HG02938 (cell line): ENCODE measurements at regions not wholly inside any gene's neighbourhood (a gene's known extent, or its start where the extent isn't known, plus 50 kb on each side); places are given as distances from the start of the nearest gene placed in this dataset.
A peak's percentile ranks its signal among the peaks of the same experiment; 100 is the strongest.

Experiments used
- ATAC-seq: cut with Tn5 transposase; IDR thresholded peaks from one replicate; pipeline ENCODE4 v1.9.1; 2021; ENCODE audit warnings: mild to moderate bottlenecking, moderate library complexity; ENCODE audit not compliant: unreplicated experiment

DNA sequence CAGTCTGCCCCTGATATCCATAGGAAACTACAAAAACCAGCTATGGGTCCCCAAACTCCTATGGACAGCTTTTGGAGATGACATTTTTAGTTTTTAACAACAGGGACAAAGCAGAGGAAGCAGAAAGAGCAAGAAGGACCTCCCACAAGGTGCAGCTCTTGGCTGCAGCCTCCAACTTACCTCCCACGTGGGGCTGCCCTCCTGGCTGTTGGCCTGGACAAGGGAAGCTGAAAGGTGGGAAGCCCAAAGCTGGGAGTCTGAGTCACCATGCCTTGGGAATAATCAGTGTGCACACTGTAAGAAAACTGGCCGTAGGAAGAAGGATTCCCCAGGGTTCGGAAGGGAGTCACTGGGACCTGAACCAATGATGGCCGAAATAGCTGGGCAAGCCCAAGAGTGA, 51.8 kb upstream of the PAX1 start:
- ATAC-seq, result no peak

DNA sequence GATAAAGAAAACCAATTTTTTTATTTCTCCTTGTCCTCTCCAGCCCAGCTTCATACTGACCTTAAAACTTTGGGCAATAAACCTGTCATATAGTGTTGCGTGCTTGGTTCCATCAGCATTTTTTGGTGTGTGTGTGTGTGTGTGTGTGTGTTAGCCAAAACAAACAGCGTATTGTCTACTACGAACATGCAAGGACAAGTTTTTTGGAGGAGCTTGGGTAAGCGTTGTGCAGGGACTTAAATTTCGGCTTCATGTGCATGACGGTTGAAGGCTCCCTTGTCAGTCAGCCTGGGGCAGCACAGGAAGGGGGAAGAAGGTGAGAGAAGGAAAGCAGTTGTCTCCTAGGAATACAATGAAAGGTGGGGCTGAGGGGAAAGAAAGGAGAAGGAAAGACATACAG, 62.0 kb upstream of the PAX1 start:
- ATAC-seq, result no peak

- no peak for ATAC-seq
Measured at GRCh38 chr20:21640556-21640955, 64.9 kb upstream of the PAX1 start.

GRCh38 chr20:21633829-21634228, 71.6 kb upstream of the PAX1 start:
- no peak for ATAC-seq

GRCh38 chr20:21632735-21633053, 72.8 kb upstream of the PAX1 start:
- ATAC-seq, result no peak

DNA sequence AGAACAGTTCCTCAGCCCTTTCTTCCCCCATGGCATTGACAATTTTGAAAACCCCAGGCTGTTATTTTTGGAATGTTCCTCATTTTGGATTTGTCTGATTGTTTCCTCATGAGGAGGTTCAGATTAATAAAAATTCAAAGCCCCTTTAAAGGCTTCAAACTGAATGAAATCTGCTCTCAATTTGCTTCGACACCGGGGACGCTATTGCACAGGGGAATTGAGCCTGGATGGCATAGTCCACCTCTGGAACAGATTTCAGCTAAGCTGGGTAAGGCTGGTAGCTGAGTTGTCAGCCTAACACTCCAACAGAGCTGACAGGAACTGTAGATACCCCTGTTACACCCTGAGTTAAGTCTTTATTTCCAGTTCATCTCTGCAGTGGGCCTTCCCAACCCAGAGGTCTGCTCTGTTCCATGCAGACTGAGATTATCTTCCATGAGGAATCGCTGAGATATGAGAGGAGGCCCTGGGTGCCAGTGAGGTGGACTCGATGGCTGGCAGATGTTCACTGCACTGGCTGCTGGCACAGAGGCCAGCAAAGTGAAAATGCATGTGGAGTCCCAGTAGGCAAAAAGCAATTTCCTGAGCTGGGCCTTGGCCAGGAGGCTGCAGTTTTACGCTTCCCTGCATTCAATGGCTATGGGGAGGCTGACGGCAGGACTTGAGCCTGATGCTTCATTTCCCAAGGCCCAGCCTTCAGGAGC, 73.3 kb upstream of the PAX1 start:
- no peak for ATAC-seq

GRCh38 chr20:21628800-21629199, 76.7 kb upstream of the PAX1 start:
- ATAC-seq, result no peak

- ATAC-seq, result no peak
Measured at GRCh38 chr20:21623781-21624094, 81.7 kb upstream of the PAX1 start.

- ATAC-seq, result no peak
Measured at GRCh38 chr20:21623074-21623780, 82.2 kb upstream of the PAX1 start.

GRCh38 chr20:21622097-21622857, 83.2 kb upstream of the PAX1 start:
- ATAC-seq, result no peak

DNA sequence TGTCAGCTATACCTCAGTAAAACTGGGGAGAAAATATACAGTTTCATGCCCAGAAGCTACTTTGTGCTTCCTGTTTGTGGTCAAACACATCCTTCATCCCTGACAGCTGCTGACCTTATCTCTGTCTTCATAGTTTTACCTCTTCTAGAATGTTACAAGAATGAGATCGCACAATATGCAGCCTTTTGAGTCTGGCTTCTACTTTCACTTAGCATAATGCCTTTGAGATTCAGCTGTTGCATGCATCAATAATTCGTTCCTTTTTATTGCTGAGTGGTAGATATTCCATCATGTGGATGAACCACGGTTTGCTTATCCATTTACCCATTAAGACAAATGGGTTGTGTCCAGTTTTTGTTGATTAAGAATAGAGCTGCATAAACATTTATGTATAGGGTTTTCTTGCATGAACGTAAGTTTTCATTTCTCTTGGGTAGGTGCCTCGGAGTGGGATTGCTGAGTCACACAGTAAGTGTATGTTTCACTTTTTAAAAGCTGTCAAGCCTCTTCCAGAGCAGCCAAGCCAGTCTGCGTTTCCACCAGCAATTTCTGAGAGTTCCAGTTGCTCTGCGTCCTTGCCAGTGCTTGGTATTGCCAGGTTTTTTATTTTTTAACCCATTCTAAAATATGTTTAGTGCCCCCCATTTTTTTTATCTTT, 86.6 kb upstream of the PAX1 start:
- ATAC-seq, result no peak

DNA sequence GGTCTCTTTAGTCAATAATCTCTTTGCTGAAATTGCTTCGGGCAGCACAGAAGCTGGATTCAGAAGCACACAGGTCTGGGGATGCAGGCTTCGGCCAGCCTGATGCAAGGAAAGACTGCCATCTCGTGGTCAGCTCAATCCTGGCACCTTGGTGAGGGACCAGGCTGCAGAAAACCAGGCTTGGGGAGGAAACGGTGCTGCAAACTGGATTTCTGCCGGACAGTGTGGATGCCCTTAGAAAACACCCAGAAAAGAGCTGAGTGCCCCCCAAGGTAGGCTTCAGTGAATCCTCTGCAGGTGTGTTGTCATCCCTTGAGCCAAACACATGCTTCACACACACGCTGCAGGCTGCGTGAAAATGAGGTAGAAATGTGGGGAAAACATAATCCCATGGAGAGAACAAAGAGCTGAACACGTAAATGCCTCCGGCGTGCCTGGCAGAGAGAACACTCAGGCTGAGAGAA, 89.8 kb upstream of the PAX1 start:
- peak; percentile 58 for ATAC-seq

DNA sequence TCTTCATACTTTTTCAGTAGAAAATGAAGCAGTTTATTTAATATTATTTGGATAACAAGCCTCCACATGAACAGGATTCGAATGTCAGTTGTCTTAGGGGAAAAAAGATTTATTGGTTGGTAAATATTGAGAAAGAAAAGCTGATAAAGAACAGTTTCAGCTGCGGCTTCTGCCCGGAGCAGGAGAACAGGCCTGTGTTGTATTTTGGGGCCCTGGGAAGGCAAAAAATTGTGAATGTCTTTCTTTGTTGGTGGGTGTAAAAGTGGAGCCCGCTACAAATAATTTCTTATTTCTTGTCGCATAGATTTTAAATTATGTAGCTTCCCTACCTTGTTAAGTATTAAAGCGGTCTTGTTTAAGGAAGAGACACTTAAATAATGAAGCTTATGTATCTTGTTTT, 90.5 kb upstream of the PAX1 start:
- no peak for ATAC-seq

GRCh38 chr20:21613512-21613911, 92.0 kb upstream of the PAX1 start:
- ATAC-seq, result no peak

DNA sequence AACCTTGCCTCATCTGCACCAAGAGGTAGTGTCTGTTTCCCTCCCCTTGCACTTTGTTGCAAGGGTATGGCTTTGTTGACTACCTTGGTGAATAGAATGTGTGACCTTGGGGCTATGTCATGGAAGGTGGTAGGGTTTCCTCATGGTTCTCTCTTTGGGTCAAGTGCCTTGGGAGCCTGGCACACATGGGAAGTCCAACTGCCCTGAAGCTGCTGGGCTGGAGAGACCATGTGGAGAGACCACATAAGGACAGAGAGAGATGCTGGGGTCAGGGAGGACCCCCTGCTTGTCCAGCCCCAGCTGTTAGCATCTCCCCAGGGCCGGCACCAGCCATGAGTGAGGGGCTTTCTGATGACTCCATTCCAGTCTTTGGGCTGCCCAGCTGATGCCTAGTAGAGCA, 95.5 kb upstream of the PAX1 start:
- ATAC-seq, result no peak

- ATAC-seq, result no peak
Measured at GRCh38 chr20:21609221-21609620, 95.4 kb upstream of the NKX2-2 start.

- ATAC-seq, result no peak
Measured at GRCh38 chr20:21608777-21609176, 94.9 kb upstream of the NKX2-2 start.

- ATAC-seq, result no peak
Measured at GRCh38 chr20:21607971-21608725, 94.3 kb upstream of the NKX2-2 start.

DNA sequence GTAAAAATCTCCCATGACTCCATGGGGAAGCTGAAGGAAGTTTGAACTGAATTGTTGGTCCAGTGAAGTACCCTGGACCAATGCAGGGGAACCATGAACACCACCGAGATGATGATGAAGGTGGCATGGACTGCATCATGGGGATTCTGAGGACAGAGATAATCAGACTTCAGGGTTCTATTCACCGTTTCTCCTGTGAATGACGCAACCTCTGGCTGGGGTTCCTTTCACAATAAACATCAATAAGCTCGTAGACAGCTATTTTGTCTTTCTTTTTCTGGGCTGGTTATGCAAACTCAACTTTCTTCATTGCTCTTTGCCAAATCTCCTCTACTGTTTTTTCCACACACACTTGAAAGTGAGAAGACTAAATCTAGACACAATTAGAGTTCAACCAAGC, 87.9 kb upstream of the NKX2-2 start:
- ATAC-seq, result no peak

DNA sequence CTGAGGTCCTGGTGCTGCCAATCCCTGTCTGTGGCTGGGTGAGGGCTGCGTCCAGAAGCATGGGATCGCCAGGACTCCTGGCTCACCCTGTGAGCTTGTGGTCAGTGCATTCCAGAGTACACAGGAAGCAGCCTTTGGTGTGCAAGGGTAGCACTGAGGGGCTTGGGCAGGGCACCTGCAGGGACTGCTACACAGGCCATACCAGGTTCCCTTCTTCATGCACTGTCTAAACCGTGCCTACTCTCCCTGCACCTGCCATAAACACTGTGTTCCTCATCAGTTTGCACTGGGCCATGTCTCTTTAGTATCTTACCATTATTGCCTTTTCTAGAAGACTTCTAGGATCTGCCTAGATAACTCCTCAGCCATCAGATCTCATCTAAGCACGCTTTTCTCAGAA, 72.8 kb upstream of the NKX2-2 start:
- ATAC-seq, result no peak
